Umbilical cord (tissue), 1 donor: ENCODE measurements at regions not wholly inside any gene's neighbourhood (a gene's known extent, or its start where the extent isn't known, plus 50 kb on each side); places are given as distances from the start of the nearest gene placed in this dataset.
A peak's percentile ranks its signal among the peaks of the same experiment; 100 is the strongest.

ENCODE experiments used
- DNase-seq: peaks from one replicate; pipeline ENCODE4 v3.0.0-alpha.2; 2015; ENCODE audit warnings: low spot score

DNA sequence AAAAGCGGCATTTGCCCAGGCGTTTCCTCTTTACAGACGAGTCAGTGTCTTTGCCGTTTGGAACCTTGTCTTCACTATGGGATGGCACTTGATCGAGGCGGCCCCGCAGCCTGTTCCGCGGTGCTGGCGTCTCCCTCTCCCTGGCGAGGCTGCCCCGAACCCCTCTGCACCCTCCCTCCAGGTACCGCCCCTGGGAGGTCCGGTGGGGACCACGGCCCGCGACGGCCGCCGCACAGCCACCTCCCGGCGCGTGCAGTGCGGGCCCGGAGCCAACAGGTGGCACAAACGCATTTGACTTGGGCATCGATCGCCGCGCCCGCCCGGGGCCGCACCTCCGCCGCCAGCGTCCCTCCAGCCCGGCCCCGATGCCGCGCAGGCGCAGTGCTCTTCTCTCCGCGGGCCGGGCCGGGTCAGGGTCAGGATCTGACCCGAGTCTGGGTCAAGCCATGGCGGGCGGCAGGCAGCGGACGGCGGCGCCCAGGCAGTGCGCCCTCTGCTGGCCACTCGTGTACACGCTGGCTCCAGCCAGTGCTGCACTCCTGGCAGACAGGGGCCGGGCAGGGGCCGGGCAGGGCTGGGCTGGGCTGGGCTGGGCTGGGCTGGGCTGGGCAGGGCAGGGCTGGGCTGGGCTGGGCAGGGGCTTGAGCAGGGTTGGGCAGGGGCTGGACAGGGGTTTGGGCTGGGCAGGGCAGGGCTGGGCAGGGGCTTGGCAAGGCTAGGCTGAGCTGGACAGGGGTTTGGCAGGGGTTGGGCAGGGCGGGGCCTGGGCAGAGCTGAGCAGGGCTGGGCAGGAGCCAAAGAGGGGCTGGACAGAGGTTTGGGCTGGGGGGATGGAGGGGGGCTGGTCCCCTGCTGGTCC is 155.8 kb upstream of the IRX4 start:
- DNase-seq: peak; percentile 23

DNA sequence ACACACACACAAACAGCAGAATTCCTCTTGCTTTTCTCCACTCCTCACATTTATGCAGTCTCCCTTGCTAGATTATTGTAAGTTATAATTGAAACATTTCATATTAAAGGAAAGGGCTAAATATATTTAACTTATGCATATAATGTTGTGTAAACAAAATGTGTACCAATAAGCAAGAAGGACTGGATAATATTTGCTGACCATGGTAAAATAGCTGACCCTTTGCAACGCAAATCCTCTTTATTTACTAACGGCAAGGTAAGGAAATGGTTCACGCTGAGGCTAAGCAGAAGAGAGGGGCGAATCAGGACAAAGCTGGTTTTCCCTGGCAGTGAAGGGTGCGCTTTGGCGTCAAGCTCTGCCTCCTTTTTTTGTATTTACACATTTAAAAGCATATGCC is 154.2 kb upstream of the IRX4 start:
- DNase-seq: no peak

DNA sequence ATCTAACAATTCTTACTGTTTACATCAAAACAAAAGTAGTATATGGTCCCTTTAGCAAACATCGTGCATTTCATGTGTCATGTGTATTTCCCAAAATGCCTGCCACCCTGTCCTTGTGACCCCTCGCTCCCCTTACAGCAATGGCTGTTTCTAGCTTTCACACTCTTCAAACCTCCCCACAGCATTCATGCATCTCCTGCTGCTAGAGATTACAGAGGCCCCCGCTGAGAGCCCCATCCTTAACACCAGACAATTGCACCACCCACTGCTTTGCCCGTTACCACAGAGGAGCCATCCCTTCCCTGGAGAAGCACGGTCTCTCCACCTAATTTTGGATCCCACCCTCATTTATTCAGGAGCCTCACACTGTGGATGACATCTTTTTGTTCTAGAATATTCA is 149.7 kb upstream of the IRX4 start:
- DNase-seq: no peak

DNA sequence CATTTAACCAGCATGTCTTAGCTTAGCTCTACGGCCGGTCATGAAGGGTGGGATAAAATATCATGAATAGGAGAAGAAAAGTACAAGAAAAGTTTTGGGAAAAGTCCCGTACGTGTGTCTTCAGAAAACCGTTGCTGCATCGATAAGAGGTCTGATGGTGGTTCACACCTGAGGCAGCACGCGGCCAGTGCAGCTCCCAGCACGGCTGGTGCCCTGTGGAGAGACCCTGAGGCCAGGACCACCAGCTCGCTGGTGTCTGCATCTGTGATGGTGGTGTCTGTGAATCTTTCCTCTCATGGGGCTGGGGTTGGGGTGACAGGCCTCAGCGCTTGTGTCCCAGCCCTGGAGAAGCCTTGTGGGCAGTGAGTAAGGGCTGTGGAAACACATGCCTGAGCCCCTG is 148.9 kb upstream of the IRX4 start:
- no peak for DNase-seq

DNA sequence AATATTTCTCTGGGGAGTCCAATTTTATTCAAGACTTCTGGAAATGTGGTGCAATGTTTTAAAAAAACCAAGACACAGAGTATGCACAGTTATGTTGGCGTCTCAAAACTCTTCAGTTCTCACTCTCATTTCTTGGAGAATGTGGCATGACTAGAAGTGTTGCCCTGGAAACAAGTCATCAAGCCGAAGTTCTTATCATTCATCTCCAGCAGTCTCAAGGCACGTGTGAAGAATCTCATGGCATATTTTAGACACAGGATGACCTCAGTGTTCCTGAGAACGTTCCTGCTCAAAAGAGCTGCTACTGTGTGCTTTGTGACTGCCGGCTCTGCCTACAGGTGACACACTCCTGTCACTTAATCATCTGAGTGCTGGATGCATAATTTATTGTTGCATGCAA is 147.4 kb upstream of the IRX4 start:
- peak; percentile 67 for DNase-seq

DNA sequence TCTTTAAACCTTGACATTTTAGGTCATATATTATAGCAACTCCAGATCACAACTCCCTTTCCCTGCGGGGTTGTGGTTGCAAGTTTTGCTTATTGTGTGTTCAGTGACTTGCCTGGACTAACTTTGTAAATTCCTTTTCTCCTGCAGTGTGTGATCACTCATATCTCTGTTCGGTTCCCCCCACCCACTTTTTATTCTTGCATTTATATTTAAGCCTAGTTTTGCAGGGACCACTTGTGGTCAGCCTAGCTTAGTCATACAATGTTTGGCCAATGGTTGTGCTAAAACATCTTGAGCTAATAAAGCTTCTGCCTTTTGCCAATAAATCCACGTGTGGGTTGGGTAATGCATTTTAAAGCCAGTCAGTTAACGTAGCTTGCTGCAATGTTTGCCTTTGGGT is 146.5 kb upstream of the IRX4 start:
- DNase-seq: peak; percentile 8

DNA sequence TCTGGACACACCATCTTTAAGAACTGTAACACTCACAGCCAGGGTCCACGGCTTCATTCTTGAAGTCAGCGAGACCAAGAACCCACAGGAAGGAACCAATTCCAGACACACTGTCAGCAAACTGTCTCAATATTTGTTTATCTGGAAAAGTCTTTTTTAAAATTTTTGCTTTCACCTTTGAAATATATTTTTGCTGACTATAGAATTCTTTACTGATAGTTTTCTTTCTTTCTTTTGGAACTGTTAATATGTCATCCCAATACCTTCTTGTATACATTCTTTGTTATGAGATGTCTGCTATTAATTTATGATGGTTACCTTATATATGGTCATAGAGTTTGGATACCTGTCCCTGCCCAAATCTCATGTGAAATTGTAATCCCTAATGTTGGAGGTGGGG is 145.1 kb upstream of the IRX4 start:
- DNase-seq: no peak

DNA sequence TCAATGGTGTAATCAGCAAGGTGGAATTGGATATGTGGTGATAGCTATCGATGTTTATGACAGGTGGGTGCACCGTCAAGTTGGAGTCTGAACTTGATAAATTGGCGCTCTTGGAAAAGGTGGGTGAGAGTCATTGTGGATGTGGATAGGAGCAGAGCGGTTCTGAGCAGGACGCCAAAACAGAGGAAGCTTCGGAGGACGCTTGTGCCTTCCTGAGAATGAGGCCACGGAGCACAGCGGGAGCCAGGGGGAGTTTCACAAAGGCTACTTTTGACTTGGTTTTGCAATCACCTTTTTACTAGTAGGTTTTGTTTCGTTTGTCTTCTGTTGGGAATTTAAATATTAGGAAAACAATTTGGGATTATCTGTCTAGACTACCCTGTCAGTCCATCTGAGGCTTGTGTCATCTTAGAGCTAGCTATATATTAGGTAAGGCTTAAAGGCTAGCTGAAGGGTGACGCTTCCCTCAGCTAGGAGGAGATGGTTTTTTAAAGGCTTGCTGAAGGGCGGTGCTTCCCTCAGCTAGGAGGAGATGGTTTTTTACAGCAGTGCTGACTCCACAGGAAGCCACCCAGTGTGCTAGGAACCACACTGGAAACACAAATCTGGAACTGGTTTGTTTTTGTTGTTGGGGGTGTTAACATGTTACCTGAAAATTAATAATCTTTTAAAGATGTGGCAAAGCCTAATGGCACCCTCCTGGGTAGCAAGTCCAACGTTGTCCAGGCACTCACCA is 142.4 kb upstream of the IRX4 start:
- no peak for DNase-seq

DNA sequence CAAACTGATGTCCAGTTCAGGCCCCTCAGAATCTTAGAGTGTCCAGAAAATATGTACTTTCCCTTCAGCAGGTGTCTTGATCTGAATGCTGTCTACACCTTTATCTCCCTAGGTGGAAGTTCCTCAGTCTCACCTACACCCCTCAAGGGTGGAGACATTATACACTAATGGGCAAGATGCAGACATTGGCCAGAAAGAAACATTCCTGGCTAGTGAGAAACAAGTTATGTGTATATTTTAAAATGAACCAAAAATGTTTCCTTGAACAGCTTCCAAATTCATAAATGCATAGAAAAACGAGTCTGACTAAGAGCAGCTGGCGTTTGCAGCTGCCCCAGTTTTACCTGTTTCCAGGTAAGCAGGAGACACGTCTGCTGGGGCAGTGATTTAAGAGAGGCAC is 140.5 kb upstream of the IRX4 start:
- DNase-seq: peak; percentile 39

DNA sequence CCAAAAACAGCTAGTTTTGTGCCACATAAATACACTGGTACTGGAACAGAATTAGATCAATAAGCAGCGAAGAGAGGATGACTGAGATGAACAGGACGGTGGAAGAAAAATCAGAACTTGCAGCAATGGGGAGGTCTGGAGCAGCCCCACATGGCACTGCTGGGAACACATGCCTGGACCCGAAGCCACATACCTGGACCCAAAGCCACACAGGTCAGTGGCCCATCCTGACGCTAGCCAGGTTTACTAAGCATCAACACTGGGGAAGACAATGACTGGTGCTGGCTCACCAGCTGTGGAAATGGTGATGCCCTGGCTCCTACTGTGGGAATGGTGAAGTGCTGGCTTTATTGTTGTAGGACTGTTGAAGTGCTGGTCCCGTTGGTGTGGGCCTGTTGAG is 139.7 kb upstream of the IRX4 start:
- DNase-seq: no peak

DNA sequence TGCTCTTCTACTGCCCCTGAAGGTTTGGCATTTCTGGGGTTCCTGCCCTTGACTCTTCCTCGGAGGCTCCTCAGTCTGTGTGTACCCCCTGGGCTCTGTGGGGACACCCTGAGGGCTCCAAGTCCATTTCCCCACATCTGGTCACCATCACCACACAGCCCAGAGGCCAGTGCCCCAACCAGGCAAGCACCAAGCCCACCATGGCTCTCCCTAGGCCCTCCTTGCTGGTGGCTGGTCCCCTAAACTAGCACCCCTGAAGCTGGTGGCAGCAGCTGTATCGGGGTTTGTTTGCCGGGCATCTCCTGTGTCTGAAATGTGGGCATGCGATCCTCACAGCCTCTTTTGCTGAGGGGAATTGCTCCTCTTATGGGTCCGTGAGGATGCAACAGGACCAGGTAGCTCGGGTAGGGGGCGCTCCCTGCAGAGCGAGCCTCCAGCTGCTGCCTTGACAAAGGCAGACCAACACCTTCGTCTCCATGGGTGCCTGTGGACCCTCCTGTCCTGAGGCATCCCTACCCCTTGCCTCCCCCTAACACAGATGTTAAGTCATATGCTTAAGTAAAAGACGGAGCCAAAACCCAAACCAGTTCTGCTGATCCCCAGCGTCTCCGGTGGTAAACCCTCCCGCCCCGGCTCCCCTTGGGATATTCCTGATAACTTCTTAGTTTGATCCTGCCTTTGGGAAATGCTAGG is 138.9 kb upstream of the IRX4 start:
- DNase-seq: no peak

DNA sequence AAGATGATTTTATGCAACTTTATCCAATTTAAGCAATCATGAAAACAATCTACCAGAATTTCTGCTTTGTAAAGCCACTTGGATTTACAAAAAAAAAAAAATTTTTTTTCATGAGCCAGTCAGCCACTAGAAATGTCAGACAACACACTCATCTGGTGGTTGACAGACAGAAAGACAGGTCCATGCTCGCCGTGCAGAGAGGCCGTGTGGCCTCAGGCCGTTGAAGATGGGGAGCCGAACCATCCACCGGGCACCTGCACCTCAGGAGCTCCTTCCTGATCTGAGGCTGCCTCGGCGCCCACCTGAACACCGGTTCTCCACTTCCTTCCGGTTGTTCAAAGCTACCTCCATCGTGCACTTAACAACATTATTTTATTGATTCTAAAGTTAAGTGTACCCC is 138.0 kb upstream of the IRX4 start:
- DNase-seq: no peak

DNA sequence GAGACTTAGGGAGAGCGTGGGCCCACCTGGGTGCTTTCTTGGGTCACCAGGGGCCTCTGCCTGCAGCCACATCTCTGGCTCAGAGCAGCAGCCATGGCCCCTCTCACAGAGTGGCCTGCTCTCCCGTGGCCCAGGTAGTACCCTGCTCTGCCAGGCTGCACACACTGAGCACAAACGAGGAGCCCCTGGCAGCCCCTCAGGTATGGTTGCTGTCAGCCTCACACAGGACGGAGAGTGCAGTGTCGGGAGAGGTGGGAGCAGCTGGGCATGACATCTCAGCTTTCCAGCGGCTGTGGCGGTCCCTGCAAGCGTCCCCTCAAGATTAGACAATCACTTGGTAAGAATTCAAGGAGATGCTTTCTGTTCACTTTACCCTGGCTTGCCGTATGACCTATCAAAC is 137.0 kb upstream of the IRX4 start:
- no peak for DNase-seq

DNA sequence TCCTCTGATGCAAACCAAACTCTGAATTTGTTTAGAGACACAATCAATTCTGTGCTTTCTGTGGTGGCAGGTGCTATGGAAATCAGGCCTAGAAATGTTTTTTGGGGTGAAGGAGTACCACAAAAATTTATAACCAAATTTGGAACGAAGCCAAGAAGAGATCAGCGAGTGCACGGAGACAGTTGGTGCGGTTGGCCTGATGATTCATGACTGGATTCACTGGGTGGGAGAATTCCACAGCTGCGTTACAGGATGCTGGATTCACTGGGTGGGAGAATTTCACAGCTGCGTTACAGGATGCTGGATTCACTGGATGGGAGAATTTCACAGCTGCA is 135.6 kb upstream of the IRX4 start:
- no peak for DNase-seq

DNA sequence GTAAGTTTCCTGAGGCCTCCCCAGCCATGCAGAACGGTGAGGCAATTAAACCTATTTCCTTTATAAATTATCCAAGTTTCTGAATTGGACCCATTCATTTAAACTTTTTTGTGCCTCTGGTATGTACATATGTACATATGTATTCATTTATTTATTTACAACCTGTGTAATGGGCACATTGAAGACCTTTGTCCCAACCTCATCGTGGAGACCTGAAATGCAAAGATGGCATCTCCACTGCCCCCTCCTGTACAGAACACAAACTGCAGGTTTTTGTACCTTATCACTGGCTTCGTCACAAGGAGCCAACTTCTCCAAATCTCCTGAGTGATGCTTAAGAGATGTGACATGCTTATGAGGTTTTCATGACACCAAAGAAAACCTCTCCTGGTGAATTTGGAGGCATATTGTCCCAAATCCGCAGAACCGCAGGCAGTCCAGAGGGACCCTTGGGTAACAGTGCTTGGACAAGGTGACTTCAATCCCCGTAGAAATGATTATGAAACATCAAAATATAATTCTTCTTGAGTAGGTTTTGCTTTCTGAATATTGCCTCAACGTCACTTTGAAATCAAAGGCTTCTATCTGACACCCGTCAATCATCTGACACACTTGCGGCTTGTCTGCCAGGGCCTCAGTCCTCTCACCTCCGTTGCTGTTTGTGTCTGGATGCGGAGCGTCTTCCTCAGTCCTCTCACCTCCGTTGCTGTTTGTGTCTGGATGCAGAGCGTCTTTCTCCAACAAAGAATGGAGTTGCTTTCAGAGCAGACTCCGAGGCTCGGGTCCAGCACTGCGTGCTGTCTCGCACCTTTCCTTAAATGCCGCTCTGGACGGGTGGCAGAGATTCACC is 135.0 kb upstream of the IRX4 start:
- DNase-seq: no peak

DNA sequence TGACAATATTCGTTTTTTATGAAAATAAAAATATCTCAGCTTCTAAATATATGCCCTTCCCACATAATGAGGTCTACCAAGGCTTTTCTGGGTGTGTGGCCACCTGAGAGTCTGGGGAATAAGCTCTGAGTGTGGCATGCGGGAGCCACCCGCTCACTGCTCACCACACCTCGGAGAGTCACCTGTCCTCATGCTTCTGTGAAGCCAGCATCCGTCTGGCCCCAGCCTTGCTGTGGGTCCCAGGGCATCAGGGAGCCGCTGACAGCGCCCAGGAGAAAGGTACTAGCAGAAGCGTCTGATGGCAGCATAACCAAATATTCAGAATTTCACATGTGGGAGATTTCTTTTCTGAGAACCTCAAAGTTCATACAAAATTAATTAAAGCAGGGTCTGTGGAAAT is 133.2 kb upstream of the IRX4 start:
- DNase-seq: no peak

DNA sequence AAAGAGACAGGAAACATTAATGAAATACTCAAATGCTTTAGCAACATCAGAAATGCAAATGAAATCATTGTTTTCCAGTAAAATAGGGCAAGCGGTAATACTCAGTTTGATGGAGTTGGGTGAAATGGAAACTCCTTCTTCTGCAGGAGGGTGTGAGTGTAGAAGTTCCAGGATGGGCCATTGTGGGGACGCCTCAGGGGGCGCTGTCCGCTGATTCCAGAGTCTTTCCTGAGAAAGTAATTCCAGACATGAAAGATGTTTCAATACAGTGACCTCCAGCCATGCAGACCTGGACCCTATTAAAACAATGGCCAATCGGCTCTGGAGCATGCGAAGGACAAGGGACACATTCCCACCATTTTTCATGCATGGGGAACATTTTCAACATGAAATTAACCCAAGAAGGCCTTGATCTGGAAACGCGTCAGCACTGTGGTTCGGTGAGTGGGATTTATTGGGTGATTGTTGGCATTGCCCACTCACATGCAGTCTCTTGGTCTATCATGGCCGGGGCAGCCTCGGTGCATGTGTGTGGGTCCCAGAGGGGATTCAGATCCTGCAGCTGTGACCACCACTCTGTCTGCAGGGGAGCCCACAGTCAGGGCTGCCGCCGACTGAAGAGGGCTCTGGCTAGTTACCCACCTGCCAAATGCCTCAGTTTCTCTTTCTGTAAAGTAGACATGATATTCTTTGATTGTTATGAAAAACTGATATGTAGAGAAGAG is 132.6 kb upstream of the IRX4 start:
- no peak for DNase-seq

DNA sequence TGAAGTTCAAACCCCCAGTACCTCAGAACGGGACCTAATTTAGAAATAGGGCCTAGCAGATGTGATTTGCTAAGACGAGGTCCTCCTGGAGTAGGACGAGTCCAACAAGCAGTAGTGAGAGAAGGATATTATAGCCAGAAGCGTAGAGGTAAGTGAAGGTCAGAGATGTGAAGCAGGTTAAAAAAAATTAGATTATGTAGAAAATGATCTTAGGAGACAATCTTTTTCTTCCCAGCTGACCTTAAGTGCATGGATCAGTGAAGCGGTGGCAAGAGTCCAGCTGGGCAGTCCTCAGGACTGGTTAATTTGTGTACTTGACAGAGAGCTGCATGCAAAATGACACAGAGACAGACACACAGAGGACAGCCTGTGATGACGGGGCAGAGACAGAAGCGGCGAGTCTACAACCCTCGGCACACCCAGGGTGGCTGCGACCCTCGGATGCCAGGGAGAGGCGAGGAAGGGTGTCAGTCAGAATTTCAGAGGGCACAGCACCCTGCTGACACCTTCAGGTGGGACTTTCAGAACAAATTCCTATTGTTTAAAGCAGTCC is 131.4 kb upstream of the IRX4 start:
- no peak for DNase-seq

DNA sequence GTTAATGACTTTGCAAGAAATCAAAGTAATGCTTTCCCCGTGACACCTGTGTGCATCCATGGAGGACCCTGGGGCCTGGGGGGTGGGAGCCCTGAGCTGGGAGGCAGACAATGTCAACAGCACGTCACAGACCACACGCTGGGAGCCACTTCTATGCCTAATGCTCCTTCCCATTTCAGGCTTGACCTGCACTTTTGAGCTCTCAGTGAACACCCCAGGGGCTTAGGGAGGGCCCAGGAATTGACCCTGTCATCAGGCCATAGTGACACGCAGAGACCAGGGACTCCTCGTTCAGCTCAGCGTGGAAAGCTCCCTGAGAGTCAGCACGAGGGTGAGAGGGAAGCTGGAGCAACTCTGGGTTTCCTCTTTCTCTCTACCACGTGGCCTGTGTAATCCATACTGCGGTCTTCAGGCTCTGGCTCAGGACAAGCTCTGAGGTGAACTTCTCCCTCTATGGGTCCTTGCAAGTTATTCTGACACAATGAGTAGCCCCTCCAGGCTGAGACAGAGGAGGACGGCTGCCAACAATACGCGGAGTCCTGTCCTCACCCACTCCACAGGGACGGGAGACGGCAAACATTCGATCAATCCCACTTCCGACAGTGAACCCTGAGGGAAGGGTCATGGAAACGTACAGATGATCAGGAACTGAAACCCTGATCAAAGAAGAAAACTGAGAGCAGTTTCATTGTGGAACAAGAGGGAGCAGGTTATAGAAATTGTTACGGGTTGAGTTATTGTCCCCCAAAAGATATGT is 130.8 kb upstream of the IRX4 start:
- DNase-seq: no peak

DNA sequence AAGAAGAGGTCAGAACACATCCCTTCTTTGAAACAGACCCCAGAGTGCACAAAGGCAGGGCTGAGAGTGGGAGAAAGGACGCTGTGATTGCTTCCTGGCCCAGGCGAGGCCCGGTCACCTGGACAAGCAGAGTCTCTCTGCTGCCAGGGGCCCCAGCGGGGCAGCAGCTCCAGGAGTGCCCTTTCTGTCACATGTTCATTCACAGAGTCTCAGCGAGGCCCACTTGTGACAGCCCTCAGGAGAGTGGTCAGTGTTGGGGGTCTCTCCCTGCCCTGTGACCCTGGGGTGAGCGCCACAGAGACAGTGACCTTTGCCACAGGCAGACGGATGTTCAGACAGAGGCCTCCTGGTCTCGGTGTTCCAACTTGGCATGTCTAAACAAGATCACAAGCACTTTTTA is 130.2 kb upstream of the IRX4 start:
- DNase-seq: no peak
